DND-41 (cell line): ENCODE measurements at regions not wholly inside any gene's neighbourhood (a gene's known extent, or its start where the extent isn't known, plus 50 kb on each side); places are given as distances from the start of the nearest gene placed in this dataset.

Experiments used
- ATAC-seq: fragments of 200-7000 bp; cut with Tn5 transposase; 3 replicates; pipeline ENCODE4 v1.9.1; 2021; ENCODE audit warnings: low read depth; ENCODE audit not compliant: insufficient read depth
- DNase-seq: peaks from one replicate; pipeline ENCODE4 v3.0.0-alpha.2; 2020
- H2AFZ ChIP-seq: 2 replicates; pipeline ENCODE4 v1.6.0; 2012; ENCODE audit warnings: low read depth, low read length
- H3K27ac ChIP-seq: 2 replicates; pipeline ENCODE4 v1.5.1; 2012; ENCODE audit warnings: low read length, inconsistent platforms
- H3K27me3 ChIP-seq: fragments of 200-600 bp; sonication (generic); 2 replicates; pipeline ENCODE4 v1.6.0; 2012; ENCODE audit warnings: low read length, mild to moderate bottlenecking, inconsistent platforms; ENCODE audit not compliant: insufficient read depth, poor library complexity
- H3K36me3 ChIP-seq: 2 replicates; pipeline ENCODE4 v1.5.1; 2012; ENCODE audit warnings: low read length, inconsistent platforms; ENCODE audit not compliant: insufficient read depth
- H3K4me1 ChIP-seq: 2 replicates; pipeline ENCODE4 v1.5.1; 2012; ENCODE audit warnings: mild to moderate bottlenecking, low read length; ENCODE audit not compliant: insufficient read depth
- H3K4me2 ChIP-seq: 2 replicates; pipeline ENCODE4 v1.6.0; 2012; ENCODE audit warnings: mild to moderate bottlenecking, moderate library complexity, low read length, inconsistent platforms; ENCODE audit not compliant: insufficient read depth
- H3K4me3 ChIP-seq, 2 experiments: fragments of 200-600 bp in 1 of 2; shearing (Covaris generic) in 1 of 2; 2 replicates each; pipeline ENCODE4 v1.5.1; 2012 to 2016; ENCODE audit warnings: inconsistent platforms in 2 of 2, low read length in 2 of 2, mild to moderate bottlenecking in 2 of 2, low read depth in 1 of 2, moderate library complexity in 1 of 2
- H3K79me2 ChIP-seq: 2 replicates; pipeline ENCODE4 v1.6.0; 2012; ENCODE audit warnings: low read length, inconsistent platforms; ENCODE audit not compliant: insufficient read depth
- H3K9ac ChIP-seq: 2 replicates; pipeline ENCODE4 v1.6.0; 2012; ENCODE audit warnings: low read depth, mild to moderate bottlenecking, inconsistent platforms, low read length, moderate library complexity
- H3K9me3 ChIP-seq: 2 replicates; pipeline ENCODE4 v1.5.1; 2012; ENCODE audit warnings: low read length, moderate library complexity, mild to moderate bottlenecking, inconsistent platforms; ENCODE audit not compliant: insufficient read depth, severe bottlenecking
- H4K20me1 ChIP-seq: 2 replicates; pipeline ENCODE4 v1.6.0; 2012; ENCODE audit warnings: low read length; ENCODE audit not compliant: insufficient read depth
- CTCF ChIP-seq: IDR thresholded peaks from 2 replicates; pipeline ENCODE4 v1.5.1; 2012; ENCODE audit warnings: borderline replicate concordance, low read length, moderate library complexity, mild to moderate bottlenecking; ENCODE audit not compliant: poor library complexity, severe bottlenecking; ENCODE audit errors: extremely low read depth
- EZH2 ChIP-seq: IDR thresholded peaks from 3 replicates; pipeline ENCODE4 v1.6.1; 2012; ENCODE audit warnings: borderline replicate concordance, low read depth, mild to moderate bottlenecking, moderate library complexity, low read length, inconsistent platforms; ENCODE audit not compliant: severe bottlenecking

- no peaks in the 10 kb centered on the region for H3K27me3 ChIP-seq
- H4K20me1 ChIP-seq, result no peaks in the 10 kb centered on the region
- TF ChIP-seq CTCF (no peak), EZH2 (no peak)
- no peaks in the 10 kb centered on the region for H3K36me3 ChIP-seq
- no peak overlapping the region for H3K4me3 ChIP-seq
- no peak overlapping the region for H3K9ac ChIP-seq
- ATAC-seq (no peak), DNase-seq (no peak)
- no peak overlapping the region for H2AFZ ChIP-seq
- no peaks in the 10 kb centered on the region for H3K4me1 ChIP-seq
- H3K9me3 ChIP-seq, result no peaks in the 10 kb centered on the region
- no peak overlapping the region for H3K4me2 ChIP-seq
- H3K27ac ChIP-seq, result no peak overlapping the region
- no peaks in the 10 kb centered on the region for H3K79me2 ChIP-seq
Observed at GRCh38 chr11:80365076-80365725, 924.4 kb upstream of the TENM4 start.

GRCh38 chr11:80362563-80363340 lies 921.9 kb upstream of the TENM4 start:
- no peak for TF ChIP-seq CTCF
- no peak for TF ChIP-seq EZH2
- Histone ChIP-seq H3K27ac (no peak overlapping the region), H3K27me3 (no peaks in the 10 kb centered on the region), H3K4me3 (no peak overlapping the region), H3K4me2 (no peak overlapping the region), H3K79me2 (no peaks in the 10 kb centered on the region), H3K9ac (no peak overlapping the region), H3K36me3 (no peaks in the 10 kb centered on the region), H2AFZ (no peak overlapping the region), H4K20me1 (no peaks in the 10 kb centered on the region), H3K9me3 (no peaks in the 10 kb centered on the region), H3K4me1 (no peaks in the 10 kb centered on the region)
- ATAC-seq (no peak), DNase-seq (no peak)

- no peak for ATAC-seq
- no peaks in the 10 kb centered on the region for H3K9me3 ChIP-seq
- no peaks in the 10 kb centered on the region for H3K36me3 ChIP-seq
- no peak for DNase-seq
- TF ChIP-seq CTCF (no peak), EZH2 (no peak)
- no peak overlapping the region for H3K9ac ChIP-seq
- no peak overlapping the region for H3K4me3 ChIP-seq
- H3K27me3 ChIP-seq, result no peaks in the 10 kb centered on the region
- H3K27ac ChIP-seq, result no peak overlapping the region
- no peak overlapping the region for H2AFZ ChIP-seq
- no peaks in the 10 kb centered on the region for H3K4me1 ChIP-seq
- H4K20me1 ChIP-seq, result no peaks in the 10 kb centered on the region
- H3K79me2 ChIP-seq, result no peaks in the 10 kb centered on the region
- no peak overlapping the region for H3K4me2 ChIP-seq
Observed at GRCh38 chr11:80355251-80355650, 914.4 kb upstream of the TENM4 start.
